ENCODE measurements at regions not wholly inside any gene's neighbourhood (a gene's known extent, or its start where the extent isn't known, plus 50 kb on each side); places are given as distances from the start of the nearest gene placed in this dataset.

DNA sequence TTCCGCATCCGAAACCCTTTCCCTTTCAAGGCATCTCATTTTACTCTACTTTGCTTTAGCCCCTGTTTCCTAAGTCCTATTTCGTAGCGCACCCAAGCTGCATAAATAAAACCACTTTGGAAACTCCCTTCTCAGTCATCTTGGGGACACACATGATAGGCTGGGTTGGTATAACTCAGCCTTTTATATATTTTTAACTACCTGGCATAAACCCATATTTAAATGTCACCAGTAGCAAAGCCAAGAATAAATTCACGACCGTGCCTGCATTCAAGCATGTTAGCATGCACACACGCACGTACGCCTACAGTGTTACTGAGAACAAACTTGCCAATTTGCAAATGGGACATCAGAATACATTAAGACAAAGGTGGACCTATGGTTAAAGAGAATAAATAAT, 564.7 kb upstream of the PIK3C3 start:
- FAIRE-seq: no peak
- DNase-seq (ENCODE audit: insufficient read length, low spot score): no peak

DNA sequence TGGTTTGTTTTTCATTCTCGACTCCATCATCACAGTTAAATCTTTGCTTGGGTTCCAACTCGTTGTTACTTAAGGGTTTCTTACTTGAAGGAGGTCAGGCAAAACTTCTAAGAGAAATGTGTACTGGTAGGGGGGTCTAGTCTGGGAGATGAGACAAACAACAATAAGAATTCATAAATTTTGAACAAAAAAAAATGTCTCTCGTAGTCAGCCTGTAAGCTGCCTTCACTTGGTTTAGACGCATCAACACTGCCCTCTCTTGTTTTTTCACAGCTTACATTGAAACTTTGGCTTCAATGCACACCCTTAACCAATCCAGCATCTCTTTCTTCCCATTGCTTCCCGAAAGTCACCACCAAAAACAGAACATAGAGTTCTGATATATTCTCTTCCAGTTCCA, 576.4 kb upstream of the PIK3C3 start:
- DNase-seq (ENCODE audit: insufficient read length, low spot score): no peak

DNA sequence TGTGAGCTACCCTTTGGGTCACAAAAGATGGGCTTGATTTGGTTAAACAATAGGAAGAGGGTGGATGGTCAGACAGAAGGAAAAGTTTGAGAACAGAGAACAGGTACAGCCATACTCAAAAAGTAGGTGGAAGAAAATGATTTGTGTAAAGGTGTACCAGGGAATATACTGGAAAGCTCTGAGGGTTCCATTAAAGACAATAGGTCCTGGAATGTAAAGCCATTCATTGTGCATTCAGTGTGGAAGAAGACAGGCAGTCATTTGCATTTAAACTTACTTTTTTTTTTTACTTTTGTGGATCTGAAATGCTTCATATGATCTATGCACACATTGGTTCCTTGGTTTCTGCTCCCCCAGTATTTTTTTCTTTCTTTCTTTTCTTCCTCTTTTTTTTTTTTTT, 581.4 kb upstream of the PIK3C3 start:
- DNase-seq (ENCODE audit: insufficient read length, low spot score) (no peak), FAIRE-seq (no peak)

More for the DNA sequence above, 576.4 kb upstream of the PIK3C3 start:
- FAIRE-seq: no peak

DNA sequence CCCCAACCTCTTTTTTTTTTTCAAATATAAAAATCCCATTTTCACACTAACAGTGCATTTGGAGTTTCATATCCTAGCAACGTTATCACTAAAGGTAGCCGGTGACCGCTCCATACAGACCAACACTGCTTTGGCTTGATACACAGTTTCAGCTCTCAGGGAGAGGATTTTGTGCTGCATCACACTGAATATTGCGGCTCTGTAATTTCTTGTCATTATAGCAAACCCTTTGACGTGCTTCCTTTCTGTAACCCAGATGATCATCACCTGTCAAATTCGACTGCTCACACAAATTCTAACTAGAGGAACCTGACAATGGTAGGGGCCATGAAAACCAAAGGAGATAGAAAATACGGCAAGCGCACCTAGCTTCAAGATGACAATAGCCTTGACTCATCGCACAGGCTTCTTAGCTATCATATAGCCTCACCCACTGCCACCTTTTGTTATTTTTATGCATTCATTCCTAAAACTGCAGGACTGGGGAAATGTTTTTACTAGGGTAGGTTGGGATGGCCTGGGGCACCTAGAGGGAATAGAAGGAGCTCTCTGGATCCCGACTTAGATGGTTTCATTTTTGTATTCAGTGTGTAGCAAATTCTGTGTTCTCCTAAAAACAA, 582.9 kb upstream of the PIK3C3 start:
- no peak for FAIRE-seq
- no peak for DNase-seq (ENCODE audit: insufficient read length, low spot score)

DNA sequence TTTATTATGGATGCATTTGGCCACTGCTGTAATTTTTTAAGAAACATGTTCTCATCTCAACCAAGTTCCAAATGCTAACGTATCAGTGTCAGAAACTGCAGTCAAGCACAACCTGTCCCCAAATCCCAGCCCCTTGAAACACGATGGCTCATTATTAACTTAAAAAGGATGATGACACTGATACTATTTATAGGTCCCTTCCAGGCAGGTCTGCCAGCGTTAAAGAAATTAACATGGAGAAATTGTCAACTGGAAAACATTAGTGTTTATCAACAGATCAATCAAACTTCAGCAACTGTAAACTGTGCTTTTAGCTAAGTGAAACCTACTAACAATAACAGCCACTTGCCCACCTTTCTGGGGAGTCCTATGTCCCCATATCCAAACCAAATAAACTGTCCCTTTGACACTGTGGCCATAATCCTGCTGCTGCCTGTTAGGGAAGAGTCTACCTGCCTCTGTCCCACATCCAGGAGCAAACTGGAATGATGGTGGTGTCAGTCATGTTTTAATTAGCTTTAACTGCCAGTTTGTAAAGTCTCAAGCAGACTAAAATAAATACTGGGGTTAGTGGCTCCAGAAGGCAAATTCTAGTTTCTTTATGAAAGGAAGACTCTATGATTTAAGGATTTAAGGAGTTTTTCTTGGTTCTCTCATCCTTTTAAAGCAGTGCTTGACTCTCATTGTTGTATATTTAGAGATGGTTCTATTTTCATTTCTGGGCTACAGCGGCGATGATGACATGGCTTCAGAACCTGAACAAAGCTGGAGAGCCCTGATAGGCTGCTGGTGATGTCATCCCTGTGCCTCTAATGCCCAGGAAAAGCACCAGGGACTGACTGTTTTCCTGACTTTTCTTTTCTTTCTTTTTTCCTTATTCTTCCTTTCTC, 583.6 kb upstream of the PIK3C3 start:
- DNase-seq (ENCODE audit: insufficient read length, low spot score) (no peak), FAIRE-seq (no peak)

DNA sequence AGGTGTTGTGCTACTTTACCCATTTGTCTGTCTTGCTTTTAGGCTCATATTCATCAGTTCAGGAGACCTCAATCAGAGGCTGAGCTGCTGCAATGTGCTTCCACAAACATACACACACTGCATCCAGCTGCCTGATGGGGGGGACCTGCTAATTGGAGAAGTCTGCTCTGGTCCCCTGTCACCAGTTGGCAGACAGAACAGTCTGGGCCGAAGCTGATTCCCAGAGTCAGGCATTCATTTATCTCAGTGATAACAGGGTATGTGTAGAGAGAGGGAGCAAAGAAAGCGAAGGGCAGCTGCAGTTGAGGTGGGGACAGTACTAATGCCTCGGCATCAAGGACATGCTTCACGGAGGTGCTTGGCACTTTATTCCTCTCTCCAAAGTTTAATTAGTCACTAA, 584.3 kb upstream of the PIK3C3 start:
- FAIRE-seq (no peak), DNase-seq (ENCODE audit: insufficient read length, low spot score) (no peak)

DNA sequence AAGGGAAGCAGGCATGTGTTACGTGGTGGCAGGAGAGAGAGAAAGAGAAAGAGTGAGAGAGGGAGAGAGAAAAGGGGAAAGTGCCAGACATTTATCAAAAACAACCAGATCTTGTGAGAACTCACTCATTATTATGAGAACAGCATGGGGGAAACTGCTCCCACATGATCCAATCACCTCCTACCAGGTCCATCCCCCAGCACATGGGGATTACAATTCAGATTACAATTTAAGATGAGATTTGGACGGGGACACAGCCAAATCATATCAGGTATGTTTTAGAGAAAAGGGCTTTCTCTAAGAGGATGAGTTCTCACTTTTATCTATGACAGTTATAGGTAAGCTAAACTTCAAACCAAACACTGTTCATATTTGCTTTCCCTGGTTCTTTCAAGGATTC, 597.3 kb upstream of the PIK3C3 start:
- FAIRE-seq (no peak), DNase-seq (ENCODE audit: insufficient read length, low spot score) (no peak)

DNA sequence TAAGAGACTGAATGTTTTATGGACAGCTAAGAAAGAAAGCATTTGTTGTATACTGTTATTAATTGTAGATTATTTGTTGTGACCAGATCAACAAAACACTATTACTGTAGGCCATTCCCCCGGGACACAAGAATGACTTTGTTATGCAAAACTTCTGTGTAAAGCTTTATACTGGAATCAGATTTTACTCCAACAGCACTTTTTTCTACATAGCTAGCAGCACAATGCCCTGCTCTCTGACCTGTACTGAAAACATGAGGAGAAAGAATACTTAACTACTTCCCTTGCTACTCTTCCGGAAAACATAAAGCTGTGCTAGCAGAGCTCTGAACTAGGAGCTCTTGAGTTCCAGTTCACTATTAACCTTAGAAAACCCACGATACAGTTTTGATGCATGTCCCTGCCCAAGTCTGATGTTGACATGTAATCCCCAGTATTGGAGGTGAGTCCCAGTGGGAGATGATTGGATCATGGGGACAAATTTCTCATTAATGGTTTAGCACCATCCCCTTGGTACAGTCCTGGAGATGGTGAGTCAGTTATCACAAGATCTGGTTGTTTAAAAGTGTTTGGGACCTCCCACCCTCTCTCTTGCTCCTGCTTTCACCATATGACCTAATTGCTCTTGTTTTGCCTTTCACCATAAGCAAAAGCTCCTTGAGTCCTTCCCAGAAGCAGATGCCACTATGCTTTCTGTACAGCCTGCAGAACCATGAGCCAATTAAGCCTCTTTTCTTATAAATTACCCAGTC, 601.1 kb upstream of the PIK3C3 start:
- DNase-seq (ENCODE audit: insufficient read length, low spot score): no peak

DNA sequence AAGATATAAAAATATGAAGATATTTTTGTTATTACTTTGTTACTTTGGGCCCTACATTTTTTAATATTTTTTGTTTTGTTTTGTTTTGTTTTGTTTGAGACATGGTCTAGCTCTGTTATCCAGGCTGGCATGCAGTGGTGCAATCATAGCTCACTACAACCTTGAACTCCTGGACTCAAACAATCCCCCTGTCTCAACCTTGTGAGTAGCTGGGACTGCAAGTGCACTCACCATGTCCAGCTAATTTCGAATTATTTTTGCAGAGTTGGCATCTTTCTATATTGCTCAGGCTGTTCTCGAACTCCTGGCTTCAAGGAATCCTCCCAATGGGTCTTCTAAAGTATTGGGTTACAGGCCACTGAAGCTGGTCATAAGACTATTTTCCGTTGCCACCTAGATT, 603.6 kb upstream of the PIK3C3 start:
- DNase-seq (ENCODE audit: insufficient read length, low spot score): no peak
- FAIRE-seq: no peak

More for the DNA sequence above, 601.1 kb upstream of the PIK3C3 start:
- no peak for FAIRE-seq

DNA sequence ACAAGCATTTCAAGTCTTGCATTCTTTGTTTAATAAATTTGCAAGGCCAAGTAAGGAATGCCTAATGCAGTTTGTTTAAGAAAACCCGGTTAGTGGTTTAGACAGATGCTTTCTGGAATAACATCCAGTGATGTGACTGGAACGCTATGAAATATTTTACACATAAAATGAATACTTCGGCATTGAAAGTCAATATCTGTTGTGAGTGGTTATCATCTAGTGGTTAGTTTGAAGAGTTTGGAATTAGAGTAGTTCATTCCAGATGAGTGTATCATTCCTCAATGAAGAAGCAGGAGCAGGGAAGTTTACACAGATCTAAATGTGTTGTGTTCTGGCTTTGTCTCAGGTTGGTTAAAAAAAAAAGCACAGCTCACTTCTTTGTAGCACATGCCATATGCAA, 608.0 kb upstream of the PIK3C3 start:
- FAIRE-seq (no peak), DNase-seq (ENCODE audit: insufficient read length, low spot score) (no peak)

DNA sequence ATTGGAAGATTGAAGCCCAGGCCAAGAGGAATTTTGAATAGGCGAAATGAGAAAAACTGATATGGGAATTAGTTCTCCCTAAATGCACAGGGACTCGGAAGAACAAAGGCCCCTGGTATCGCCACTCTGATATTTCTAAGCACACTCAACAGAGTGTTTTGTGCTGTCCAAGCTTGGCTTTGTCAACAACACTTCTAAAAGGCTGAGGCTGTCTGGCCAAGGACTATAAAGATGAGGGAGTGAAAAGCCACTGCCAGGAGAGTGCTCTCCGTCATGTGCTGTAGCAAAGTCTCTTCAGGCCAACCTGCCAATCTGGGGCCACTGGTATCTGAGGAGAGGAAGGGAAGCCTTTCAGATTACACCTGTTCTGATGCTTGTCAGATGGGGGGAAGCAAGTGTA, 611.2 kb upstream of the PIK3C3 start:
- no peak for DNase-seq (ENCODE audit: insufficient read length, low spot score)
- FAIRE-seq: no peak

DNA sequence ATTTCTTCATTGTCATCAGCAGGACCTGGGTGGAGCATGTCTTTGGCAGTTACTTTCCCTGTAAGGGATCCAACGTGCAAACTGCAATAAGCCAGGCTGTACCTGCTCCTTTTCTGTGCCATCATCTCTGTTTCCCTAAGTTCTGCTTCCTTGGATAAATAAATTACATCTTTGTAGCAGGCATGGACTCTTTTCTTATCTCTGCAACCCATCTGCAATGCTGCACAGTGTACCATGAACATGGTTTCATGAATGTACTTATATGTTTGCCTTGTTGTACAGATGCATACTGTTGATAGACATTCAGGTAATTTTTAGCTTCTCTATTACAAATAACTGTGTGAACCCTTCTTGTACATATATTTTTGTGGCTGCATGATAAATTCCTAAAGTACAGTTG, 616.7 kb upstream of the PIK3C3 start:
- DNase-seq (ENCODE audit: insufficient read length, low spot score) (no peak), FAIRE-seq (no peak)

DNA sequence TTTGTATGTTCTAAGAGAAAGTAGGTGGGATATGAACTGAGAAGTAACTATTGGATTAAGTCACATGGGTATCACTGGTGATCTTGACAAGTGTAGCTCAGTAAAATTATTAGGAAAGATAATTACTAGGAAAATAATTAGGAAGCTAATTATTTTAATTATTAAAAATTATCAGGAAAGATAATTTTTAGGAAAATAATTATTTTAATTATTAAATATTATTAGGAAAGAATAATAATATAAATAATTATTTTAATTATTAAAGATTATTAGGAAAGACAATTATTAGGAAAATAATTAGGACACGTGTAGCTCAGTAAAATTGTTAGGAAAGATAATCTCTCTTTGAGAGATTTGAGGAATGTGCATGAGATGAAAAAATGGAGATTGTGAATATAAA, 623.4 kb upstream of the PIK3C3 start:
- FAIRE-seq: no peak
- DNase-seq (ENCODE audit: insufficient read length, low spot score): no peak

DNA sequence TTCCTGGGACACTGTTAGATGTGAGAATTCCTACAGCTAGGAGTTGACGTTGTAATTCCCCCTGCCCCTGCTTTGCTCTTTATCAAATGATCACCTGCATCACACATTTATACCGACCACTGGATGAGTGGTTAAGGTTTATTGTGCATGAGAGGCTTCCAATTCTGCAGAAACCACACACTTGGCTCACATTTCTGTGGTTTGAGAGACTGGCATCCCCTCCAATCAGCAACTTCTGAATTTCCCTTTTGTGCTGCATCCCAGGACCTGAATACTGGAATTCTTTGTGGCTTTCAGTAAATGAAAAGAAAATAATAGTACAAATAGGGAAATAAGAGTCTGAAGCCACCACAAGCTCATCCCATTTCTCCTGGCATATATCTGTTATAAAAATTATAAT, 628.7 kb upstream of the PIK3C3 start:
- no peak for FAIRE-seq
- DNase-seq (ENCODE audit: insufficient read length, low spot score): no peak

DNA sequence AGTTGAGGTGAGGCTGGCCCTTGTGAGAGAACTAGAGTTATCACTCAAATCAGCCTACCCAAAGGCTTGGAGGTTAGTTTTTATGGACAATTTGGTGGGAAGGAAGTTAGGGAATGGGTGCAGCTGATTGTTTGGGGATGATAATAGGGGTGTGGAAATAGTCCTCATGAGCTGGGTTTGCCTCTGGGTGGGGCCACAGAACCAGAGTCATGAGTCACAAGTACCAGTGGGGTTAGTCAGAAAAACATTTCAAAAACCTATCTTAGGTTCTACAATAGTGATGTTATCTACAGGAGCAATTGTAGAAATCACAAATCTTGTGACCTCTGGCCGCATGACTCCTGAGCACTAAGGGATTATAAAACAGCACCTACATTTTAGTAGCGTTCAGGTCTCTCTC, 630.1 kb upstream of the PIK3C3 start:
- no peak for DNase-seq (ENCODE audit: insufficient read length, low spot score)
- no peak for FAIRE-seq

DNA sequence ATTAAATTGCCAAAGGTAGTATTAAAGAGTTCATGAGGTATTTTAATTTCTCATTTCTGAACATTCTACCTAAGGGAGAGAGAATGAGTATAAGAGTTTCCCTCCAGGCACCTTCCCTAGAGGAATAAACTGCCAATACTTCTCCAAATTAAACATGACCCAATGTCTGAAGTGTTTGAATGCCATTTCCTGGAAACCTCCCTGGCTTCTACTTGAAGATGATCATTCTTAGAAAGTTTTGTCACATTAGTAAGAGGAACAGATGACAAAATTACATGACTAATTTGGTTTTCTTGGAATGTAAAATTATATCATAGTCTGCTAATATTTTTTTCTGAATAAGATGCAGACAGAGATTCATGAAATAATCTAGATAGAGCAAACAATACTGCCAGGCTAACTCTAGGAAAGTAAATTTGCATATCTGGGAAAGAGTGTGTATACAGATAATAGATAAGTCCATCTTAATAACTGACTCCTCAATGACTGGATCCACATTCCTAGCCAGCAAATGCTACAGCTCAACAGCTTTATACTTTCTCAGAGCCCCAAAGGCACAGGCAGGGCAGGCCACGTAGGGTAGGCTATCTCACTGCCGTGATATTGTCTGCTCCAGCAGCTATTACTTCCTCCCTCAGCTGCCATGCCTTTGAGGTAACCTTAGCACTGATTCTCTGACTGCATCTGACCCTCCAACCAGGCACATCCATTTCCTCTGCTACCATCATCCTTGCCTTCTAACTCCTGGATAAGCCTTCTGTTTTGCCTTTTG, 630.8 kb upstream of the PIK3C3 start:
- FAIRE-seq: no peak
- no peak for DNase-seq (ENCODE audit: insufficient read length, low spot score)

DNA sequence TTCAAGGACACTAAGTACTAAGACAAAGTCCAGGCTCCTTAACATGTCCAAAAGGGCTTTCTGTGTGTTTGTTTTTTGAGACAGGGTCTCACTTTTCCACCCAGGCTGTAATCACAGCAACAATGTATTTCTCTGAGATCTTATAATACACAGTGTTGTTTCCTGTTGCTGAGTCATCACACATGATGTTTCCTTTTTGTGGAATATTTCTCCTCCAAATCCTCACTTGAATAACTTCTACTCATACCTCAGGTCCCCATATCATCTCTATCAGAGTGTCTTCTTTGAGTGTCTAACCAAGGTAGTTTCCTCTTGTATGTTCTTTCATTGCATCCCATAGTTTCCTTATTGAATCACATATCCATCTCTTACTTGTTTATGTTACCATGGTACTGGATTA, 632.0 kb upstream of the PIK3C3 start:
- no peak for FAIRE-seq
- no peak for DNase-seq (ENCODE audit: insufficient read length, low spot score)

DNA sequence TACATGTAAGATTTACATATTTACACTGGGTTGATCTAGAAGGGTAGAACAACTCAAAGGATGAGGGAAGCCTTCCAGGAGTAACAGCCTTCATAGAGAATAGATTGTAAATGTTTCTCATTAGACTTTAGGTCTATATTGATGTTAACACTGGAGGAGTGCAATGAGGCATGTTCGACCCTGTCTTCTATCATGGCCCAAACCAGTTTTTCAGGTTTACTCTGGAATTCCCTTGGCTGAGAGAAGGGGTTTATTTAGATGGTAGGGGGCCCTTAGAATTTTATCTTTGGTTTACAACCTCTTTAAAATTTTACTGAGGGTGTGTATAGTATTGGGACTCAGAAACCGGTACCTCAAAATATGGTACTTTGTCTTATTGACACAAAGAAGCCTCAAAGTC, 634.9 kb upstream of the PIK3C3 start:
- no peak for DNase-seq (ENCODE audit: insufficient read length, low spot score)
- no peak for FAIRE-seq

DNA sequence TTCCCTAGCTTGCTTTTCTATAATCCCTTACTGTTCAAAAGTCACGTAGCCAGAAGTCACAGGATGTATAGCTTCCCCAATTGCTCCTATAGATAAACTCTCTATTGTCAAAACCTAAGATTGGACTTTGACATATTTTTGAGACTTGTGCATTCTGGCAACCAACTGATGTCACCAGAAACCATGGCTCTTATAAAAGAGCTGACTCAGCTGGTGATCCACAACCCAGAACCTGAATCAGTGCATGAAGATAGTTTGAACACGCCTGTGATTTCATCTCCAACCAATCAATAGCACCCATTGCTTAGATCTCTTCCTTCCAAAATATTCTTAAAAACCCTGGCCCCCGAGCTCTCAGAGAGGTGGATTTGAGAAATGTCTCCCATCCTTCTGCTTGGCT, 639.9 kb upstream of the PIK3C3 start:
- no peak for FAIRE-seq
- no peak for DNase-seq (ENCODE audit: insufficient read length, low spot score)

DNA sequence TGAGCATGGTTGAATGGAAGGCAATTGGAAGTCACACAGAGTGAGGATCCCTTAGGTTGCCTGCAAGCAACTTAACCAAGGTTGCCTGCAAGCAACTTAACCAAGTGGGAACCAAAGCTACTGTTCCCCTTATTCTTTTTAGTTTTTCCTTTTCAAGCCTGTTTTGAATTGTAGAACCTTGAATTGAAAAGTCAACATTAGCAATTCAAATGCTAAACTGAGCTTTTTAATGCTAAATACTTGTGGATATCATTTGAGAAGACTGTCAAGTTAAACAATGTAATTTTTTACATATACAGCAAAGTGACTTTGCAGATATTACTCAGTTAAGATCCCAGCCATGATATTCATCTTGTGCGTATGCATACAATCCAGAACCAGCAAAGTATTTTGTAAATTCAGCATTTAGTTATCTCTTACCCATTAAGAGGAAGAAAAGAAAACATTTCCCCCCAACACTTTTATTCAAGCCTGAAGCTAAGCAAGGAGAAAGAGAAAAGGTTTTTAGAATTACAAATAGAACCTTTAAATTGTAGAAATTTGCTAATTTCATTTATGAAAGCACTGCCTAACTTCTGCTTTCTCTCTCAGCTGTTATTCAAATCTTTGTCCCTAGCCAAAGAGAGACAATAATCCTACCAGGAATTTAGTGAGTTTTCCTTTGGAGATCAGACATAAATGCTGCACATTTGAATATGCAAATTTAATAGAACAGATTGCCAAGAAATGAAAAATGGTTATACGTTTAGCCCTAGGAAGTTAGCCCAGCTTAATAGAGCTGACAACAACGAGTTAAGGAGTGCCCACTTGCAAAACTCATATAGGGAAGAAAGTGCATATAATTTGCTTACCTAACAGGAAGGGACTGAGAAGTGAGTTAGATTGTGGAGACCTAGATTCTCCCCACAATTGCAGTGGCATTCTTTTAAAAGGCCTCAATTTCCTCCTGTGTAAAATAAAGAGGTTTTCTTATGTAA, 643.2 kb upstream of the PIK3C3 start:
- no peak for FAIRE-seq

More for the DNA sequence above, 643.2 kb upstream of the PIK3C3 start:
- DNase-seq (ENCODE audit: insufficient read length, low spot score): no peak
